OCI-LY1 (cell line): ENCODE measurements at regions not wholly inside any gene's neighbourhood (a gene's known extent, or its start where the extent isn't known, plus 50 kb on each side); places are given as distances from the start of the nearest gene placed in this dataset.

Experiments
- H2AFZ ChIP-seq: fragments of 200-600 bp; sonication (generic), shearing (Covaris generic); 2 replicates; pipeline ENCODE4 v1.6.0; 2014; ENCODE audit warnings: antibody characterized with exemption, mild to moderate bottlenecking, low read length
- H3F3A ChIP-seq: fragments of 200-600 bp; sonication (generic), shearing (Covaris generic); 2 replicates; pipeline ENCODE4 v1.6.0; 2014; ENCODE audit warnings: mild to moderate bottlenecking, antibody characterized with exemption, low read length, moderate library complexity; ENCODE audit not compliant: insufficient read depth
- H3K27ac ChIP-seq: fragments of 200-600 bp; sonication (generic); 2 replicates; pipeline ENCODE4 v1.5.1; 2014; ENCODE audit warnings: low read length, mixed run types, mild to moderate bottlenecking, low read depth; ENCODE audit not compliant: poor library complexity, severe bottlenecking
- H3K27me3 ChIP-seq: fragments of 200-600 bp; sonication (generic); 2 replicates; pipeline ENCODE4 v1.6.0; 2014; ENCODE audit warnings: antibody characterized with exemption, mild to moderate bottlenecking, low read length, moderate library complexity; ENCODE audit not compliant: insufficient read depth
- H3K36me3 ChIP-seq: fragments of 200-600 bp; sonication (generic); 2 replicates; pipeline ENCODE4 v1.6.1; 2014; ENCODE audit warnings: mild to moderate bottlenecking, antibody characterized with exemption, low read length, moderate library complexity, mixed read lengths; ENCODE audit not compliant: insufficient read depth
- H3K4me1 ChIP-seq: fragments of 200-600 bp; sonication (generic); 2 replicates; pipeline ENCODE4 v1.5.1; 2014; ENCODE audit warnings: mild to moderate bottlenecking, low read length, moderate library complexity; ENCODE audit not compliant: insufficient read depth, severe bottlenecking
- H3K4me2 ChIP-seq: fragments of 200-600 bp; sonication (generic), shearing (Covaris generic); 2 replicates; pipeline ENCODE4 v1.6.1; 2014; ENCODE audit warnings: low read length
- H3K4me3 ChIP-seq: fragments of 200-600 bp; sonication (generic); 2 replicates; pipeline ENCODE4 v1.5.1; 2014; ENCODE audit warnings: low read length, low read depth, mild to moderate bottlenecking, mixed read lengths; ENCODE audit not compliant: poor library complexity, severe bottlenecking
- H3K79me2 ChIP-seq: fragments of 200-600 bp; shearing (Covaris generic); 2 replicates; pipeline ENCODE4 v1.6.1; 2016; ENCODE audit warnings: mixed run types, low read length, mixed read lengths; ENCODE audit not compliant: insufficient read depth
- H3K9ac ChIP-seq: fragments of 200-600 bp; sonication (generic), shearing (Covaris generic); 2 replicates; pipeline ENCODE4 v1.6.1; 2014; ENCODE audit warnings: mild to moderate bottlenecking, low read length, mixed read lengths
- H3K9me2 ChIP-seq: fragments of 200-600 bp; sonication (generic), shearing (Covaris generic); 2 replicates; pipeline ENCODE4 v1.6.1; 2014; ENCODE audit warnings: low read depth, mild to moderate bottlenecking, low read length, mixed read lengths
- H3K9me3 ChIP-seq: fragments of 200-600 bp; shearing (Covaris generic); 2 replicates; pipeline ENCODE4 v1.6.1; 2014; ENCODE audit warnings: low read length, mixed read lengths
- H4K20me1 ChIP-seq: fragments of 200-600 bp; sonication (generic), shearing (Covaris generic); 2 replicates; pipeline ENCODE4 v1.6.0; 2016; ENCODE audit warnings: mild to moderate bottlenecking, low read length; ENCODE audit not compliant: insufficient read depth
- EZH2 ChIP-seq: fragments of 200-600 bp; sonication (generic), shearing (Covaris generic); IDR thresholded peaks from 2 replicates; pipeline ENCODE4 v1.8.0; 2017; ENCODE audit warnings: borderline replicate concordance, mixed run types, mild to moderate bottlenecking, antibody characterized with exemption, low read length, moderate library complexity, mixed read lengths
- TF ChIP-seq, protein P1 (sequence below): fragments of 200-600 bp; sonication (generic), shearing (Covaris generic); IDR thresholded peaks from 2 replicates; pipeline ENCODE4 v1.5.1; 2017; ENCODE audit warnings: mild to moderate bottlenecking, antibody characterized with exemption, low read length, moderate library complexity, mixed read lengths

- Histone ChIP-seq H3K4me2 (no peak overlapping the region), H3K27me3 (no peaks in the 10 kb centered on the region), H4K20me1 (no peaks in the 10 kb centered on the region), H3K9ac (no peak overlapping the region), H3K9me3 (no peaks in the 10 kb centered on the region), H3K9me2 (no peaks in the 10 kb centered on the region), H3F3A (no peaks in the 10 kb centered on the region), H3K27ac (no peak overlapping the region), H3K4me3 (no peak overlapping the region), H3K36me3 (no peaks in the 10 kb centered on the region), H3K4me1 (no peaks in the 10 kb centered on the region), H2AFZ (no peak overlapping the region), H3K79me2 (no peaks in the 10 kb centered on the region)
- no peak for TF ChIP-seq EZH2
- TF ChIP-seq, protein P1, sequence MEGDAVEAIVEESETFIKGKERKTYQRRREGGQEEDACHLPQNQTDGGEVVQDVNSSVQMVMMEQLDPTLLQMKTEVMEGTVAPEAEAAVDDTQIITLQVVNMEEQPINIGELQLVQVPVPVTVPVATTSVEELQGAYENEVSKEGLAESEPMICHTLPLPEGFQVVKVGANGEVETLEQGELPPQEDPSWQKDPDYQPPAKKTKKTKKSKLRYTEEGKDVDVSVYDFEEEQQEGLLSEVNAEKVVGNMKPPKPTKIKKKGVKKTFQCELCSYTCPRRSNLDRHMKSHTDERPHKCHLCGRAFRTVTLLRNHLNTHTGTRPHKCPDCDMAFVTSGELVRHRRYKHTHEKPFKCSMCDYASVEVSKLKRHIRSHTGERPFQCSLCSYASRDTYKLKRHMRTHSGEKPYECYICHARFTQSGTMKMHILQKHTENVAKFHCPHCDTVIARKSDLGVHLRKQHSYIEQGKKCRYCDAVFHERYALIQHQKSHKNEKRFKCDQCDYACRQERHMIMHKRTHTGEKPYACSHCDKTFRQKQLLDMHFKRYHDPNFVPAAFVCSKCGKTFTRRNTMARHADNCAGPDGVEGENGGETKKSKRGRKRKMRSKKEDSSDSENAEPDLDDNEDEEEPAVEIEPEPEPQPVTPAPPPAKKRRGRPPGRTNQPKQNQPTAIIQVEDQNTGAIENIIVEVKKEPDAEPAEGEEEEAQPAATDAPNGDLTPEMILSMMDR, result no peak
These were observed 123.7 kb upstream of the CTBP2 start for GRCh38 chr10:125283836-125284614.

- Histone ChIP-seq H3F3A (no peaks in the 10 kb centered on the region), H3K9me3 (no peaks in the 10 kb centered on the region), H3K27ac (no peak overlapping the region), H3K4me2 (no peak overlapping the region), H3K79me2 (no peaks in the 10 kb centered on the region), H3K4me3 (no peak overlapping the region), H3K36me3 (no peaks in the 10 kb centered on the region), H3K9ac (no peak overlapping the region), H3K4me1 (no peaks in the 10 kb centered on the region), H3K27me3 (no peaks in the 10 kb centered on the region), H3K9me2 (no peaks in the 10 kb centered on the region), H4K20me1 (no peaks in the 10 kb centered on the region), H2AFZ (no peak overlapping the region)
- TF ChIP-seq, protein P1, result no peak
- no peak for TF ChIP-seq EZH2
These were observed 123.0 kb upstream of the CTBP2 start for GRCh38 chr10:125283191-125283835.

DNA sequence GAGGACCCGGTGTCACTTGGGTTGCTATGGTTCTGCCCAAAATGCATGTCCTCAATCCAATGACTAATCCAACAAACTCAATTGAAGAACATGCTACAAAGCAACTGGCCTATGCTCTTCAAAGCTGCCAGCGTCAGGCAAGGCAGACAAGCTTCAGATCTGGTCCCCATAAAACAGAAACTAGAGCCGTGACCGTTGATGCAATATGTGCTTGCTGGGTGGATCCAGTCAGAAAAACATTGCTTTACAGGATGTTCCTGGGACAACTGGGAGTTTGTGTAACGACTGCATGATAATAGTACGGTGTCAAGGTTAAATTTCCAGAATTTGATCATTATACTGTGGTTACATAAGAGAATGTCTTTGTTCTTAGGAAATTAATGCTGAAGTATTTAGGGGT is 120.7 kb upstream of the CTBP2 start:
- H3K36me3 ChIP-seq, result no peaks in the 10 kb centered on the region
- no peaks in the 10 kb centered on the region for H3K79me2 ChIP-seq
- TF ChIP-seq, protein P1, result no peak
- TF ChIP-seq EZH2, result no peak
- no peak overlapping the region for H3K9ac ChIP-seq
- no peak overlapping the region for H3K4me2 ChIP-seq
- H3K4me3 ChIP-seq, result no peak overlapping the region
- H2AFZ ChIP-seq, result no peak overlapping the region
- H3K27ac ChIP-seq, result no peak overlapping the region
- no peaks in the 10 kb centered on the region for H3K9me3 ChIP-seq
- H3F3A ChIP-seq, result no peaks in the 10 kb centered on the region
- H4K20me1 ChIP-seq, result no peaks in the 10 kb centered on the region
- H3K27me3 ChIP-seq, result no peaks in the 10 kb centered on the region
- no peaks in the 10 kb centered on the region for H3K9me2 ChIP-seq
- H3K4me1 ChIP-seq, result no peaks in the 10 kb centered on the region
